Astrocyte of the hippocampus (primary cell): ENCODE measurements at regions not wholly inside any gene's neighbourhood (a gene's known extent, or its start where the extent isn't known, plus 50 kb on each side); places are given as distances from the start of the nearest gene placed in this dataset.

Experiments
- DNase-seq: peaks from one replicate; pipeline ENCODE4 v3.0.0; 2011; ENCODE audit warnings: low read depth, low spot score

- no peak for DNase-seq
Measured at GRCh38 chr13:73633817-73634460, 500.3 kb downstream of the KLF12 start.

- no peak for DNase-seq
Measured at GRCh38 chr13:73631411-73631810, 502.8 kb downstream of the KLF12 start.

GRCh38 chr13:73625562-73626339, 508.5 kb downstream of the KLF12 start:
- DNase-seq: no peak

- DNase-seq: no peak
Measured at GRCh38 chr13:73623281-73623680, 510.9 kb downstream of the KLF12 start.

GRCh38 chr13:73622381-73622780, 511.8 kb downstream of the KLF12 start:
- DNase-seq: no peak

- no peak for DNase-seq
Measured at GRCh38 chr13:73618275-73618865, 515.8 kb downstream of the KLF12 start.

- DNase-seq: no peak
Measured at GRCh38 chr13:73616861-73617260, 517.3 kb downstream of the KLF12 start.

- no peak for DNase-seq
Measured at GRCh38 chr13:73610799-73611592, 523.2 kb downstream of the KLF12 start.

GRCh38 chr13:73608711-73609485, 525.3 kb downstream of the KLF12 start:
- no peak for DNase-seq

GRCh38 chr13:73608157-73608516, 526.1 kb downstream of the KLF12 start:
- no peak for DNase-seq

- DNase-seq: no peak
Measured at GRCh38 chr13:73607489-73608156, 526.6 kb downstream of the KLF12 start.

- no peak for DNase-seq
Measured at GRCh38 chr13:73603646-73604045, 530.6 kb downstream of the KLF12 start.

- DNase-seq: peak; percentile 12
Measured at GRCh38 chr13:73602295-73602694, 531.9 kb downstream of the KLF12 start.

GRCh38 chr13:73601708-73602107, 532.5 kb downstream of the KLF12 start:
- DNase-seq: no peak

- no peak for DNase-seq
Measured at GRCh38 chr13:73599232-73600128, 534.7 kb downstream of the KLF12 start.

GRCh38 chr13:73598020-73598712, 536.0 kb downstream of the KLF12 start:
- DNase-seq: peak; percentile 9

- no peak for DNase-seq
Measured at GRCh38 chr13:73596382-73596781, 537.6 kb downstream of the KLF5 start.

- no peak for DNase-seq
Measured at GRCh38 chr13:73593199-73593765, 534.5 kb downstream of the KLF5 start.

GRCh38 chr13:73591861-73592260, 533.1 kb downstream of the KLF5 start:
- no peak for DNase-seq
